NCI-H187 (cell line): ENCODE measurements at regions not wholly inside any gene's neighbourhood (a gene's known extent, or its start where the extent isn't known, plus 50 kb on each side); places are given as distances from the start of the nearest gene placed in this dataset.

Experiments used
- DNase-seq, 2 experiments: peaks; one replicate each; lab custom pipeline; 2025; lab: John Stamatoyannopoulos, UW

- no peak for DNase-seq
These were observed 95.4 kb upstream of the KLHL25 start for GRCh38 chr15:85889956-85890619.

GRCh38 chr15:85890620-85890980, 95.9 kb upstream of the KLHL25 start:
- no peak for DNase-seq

- DNase-seq, result no peak
These were observed 96.7 kb upstream of the KLHL25 start for GRCh38 chr15:85891470-85891869.

DNA sequence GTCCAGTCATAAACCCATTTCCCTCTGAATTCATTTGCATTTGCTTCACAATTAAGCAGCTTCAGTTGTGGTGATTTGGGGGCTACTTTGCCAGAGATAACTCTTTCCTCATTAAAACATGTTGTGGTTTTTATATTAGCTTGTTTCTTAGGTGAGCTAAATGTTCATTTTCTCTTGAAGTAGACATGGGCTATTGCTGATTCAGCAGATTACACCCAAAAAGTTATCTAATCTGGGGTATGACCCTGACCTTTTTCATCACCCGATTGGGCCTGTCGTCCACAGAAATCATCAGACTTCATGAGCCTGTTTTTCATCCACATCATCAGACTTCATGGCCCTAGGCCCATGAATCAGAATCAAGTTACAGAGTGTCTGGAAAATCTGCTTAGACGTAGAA, 97.5 kb upstream of the KLHL25 start:
- DNase-seq, result no peak

DNA sequence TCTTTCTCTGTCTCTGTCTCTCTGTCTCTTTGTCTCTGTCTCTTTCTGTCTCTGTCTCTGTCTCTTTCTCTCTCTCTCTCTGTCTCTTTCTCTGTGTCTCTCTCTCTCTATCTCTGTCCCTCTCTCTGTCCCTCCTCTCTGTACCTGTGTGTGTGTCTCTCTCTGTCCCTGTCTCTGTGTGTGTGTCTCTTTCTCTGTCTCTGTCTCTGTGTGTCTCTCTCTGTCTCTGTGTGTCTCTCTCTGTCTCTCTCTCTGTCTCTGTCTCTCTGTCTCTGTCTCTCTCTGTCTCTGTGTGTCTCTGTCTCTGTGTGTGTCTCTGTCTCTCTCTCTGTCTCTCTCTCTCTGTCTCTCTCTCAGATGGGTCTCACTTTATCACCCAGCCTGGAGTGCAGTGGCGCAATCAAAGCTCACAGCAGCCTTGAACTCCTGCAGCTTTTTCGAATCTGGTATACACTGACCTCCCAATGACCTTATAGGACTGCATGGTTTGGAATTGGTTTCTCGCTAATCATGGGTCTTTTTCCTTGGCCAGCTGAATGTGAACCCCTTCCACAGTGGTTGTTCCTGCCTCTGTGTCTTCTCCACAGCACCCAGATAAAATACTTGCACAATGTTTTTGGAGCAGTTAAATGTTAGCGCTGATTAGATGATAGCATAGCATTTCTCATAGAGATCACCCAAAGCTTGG, 102.6 kb upstream of the KLHL25 start:
- DNase-seq, result no peak

GRCh38 chr15:85897895-85898717, 103.4 kb upstream of the KLHL25 start:
- no peak for DNase-seq

DNA sequence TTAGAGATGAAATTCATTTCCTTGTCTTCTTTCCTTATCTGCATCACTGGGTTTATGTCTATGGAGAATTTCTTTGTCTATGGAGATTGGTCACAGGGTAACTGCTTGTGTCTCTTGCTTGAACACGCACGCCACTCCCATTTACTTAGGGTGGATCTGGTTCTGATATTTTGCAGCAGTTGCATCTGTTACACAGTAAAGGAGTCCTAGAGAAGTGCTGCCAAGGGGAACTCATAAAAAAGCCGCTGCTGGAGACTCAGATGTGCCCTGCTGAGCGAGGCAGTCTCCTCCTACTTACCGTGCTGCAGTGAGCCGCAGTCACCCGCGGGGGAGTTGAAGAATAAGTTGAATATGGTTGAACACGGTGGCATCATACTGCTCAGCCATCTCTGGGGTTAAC, 105.2 kb upstream of the KLHL25 start:
- DNase-seq, result no peak

DNA sequence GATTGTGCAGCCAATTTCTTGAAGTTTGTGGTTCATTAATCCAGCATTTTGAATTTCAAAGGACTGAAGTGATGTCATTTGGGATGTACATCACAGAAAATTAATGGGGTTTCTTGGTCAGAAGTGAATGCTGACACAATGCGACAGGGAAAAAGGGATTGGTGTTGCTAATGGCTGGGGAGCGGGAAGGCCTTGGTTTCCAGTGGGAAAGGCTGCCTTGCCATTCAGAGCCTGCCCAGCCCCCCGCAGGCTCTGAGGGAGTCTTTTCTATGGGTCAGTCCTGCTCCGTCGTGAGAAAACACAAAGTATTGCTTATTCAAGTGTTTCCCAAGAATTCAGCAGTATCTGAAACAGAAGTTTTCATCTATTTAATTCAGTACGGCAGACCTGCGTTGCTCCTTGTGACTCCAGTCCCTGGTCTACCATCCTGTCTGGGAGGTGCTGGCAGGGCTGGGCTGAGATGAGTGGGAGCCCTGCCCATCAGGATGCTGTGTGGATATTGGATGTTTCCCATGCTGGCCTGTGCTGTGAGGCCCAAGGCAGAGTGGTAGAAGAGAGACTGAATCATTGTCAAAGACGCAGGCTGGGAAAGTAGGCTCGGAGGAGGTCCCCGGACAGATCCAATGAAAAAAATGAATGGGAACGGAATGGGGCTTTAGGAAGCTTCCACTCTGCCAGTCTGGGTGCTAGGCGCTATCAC, 111.2 kb upstream of the KLHL25 start:
- no peak for DNase-seq

- no peak for DNase-seq
These were observed 111.9 kb upstream of the KLHL25 start for GRCh38 chr15:85906640-85907039.

- DNase-seq, result no peak
These were observed 116.1 kb upstream of the KLHL25 start for GRCh38 chr15:85910834-85911233.

GRCh38 chr15:85913461-85913860, 118.7 kb upstream of the KLHL25 start:
- no peak for DNase-seq

- DNase-seq, result no peak
These were observed 126.2 kb upstream of the KLHL25 start for GRCh38 chr15:85920956-85921355.

GRCh38 chr15:85924088-85924487, 129.4 kb upstream of the KLHL25 start:
- DNase-seq, result no peak

GRCh38 chr15:85925649-85926237, 131.0 kb upstream of the KLHL25 start:
- DNase-seq, result no peak

- DNase-seq, result no peak
These were observed 132.1 kb upstream of the KLHL25 start for GRCh38 chr15:85926834-85927233.

DNA sequence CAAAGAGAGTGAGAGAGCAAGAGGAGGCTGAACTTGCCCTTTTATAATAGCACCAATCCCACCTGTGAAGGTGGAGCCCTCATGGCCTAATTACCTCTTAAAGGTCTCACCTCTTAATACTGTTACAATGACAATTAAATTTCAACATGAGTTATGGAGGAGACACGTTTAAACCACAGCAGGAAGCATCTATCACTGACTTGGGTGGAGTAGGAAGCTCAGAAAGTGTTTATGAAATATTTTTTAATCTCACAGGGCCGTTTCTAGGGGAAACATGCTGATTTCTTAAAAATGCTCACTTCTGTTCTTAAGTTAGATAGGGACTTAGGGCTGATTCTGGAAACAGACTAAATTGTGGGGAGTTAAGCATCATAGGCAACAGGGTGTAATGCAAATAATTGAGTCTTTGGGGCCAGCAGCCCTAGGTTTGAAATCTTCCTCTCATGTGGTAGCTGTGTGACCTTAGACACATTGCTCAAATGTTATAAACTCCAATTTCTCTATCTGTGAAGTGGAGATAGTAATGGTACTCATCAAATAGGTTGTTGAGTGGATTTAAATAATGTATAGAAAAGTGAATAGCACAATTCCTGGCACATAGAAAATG, 133.3 kb upstream of the KLHL25 start:
- no peak for DNase-seq

DNA sequence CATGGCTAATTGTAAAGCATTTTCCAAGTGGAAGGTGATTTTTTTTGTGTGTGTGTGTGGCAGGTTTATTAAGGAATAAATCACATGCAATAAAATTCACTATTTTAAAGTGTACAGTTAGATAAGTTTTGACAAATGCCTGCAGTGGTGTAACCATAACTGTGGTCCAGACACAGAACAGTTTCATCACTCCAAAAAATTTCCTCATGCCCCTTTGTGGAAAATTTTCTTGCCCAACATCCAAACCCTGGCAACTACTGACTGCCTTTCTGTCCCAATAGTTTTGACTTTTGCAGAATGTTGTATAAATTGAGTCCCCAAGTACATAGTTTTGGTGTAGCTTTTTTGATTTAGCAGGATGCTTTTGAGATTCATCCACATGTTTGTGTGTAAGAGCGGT, 135.1 kb upstream of the KLHL25 start:
- DNase-seq, result no peak

- no peak for DNase-seq
These were observed 137.7 kb upstream of the KLHL25 start for GRCh38 chr15:85932391-85932790.

DNA sequence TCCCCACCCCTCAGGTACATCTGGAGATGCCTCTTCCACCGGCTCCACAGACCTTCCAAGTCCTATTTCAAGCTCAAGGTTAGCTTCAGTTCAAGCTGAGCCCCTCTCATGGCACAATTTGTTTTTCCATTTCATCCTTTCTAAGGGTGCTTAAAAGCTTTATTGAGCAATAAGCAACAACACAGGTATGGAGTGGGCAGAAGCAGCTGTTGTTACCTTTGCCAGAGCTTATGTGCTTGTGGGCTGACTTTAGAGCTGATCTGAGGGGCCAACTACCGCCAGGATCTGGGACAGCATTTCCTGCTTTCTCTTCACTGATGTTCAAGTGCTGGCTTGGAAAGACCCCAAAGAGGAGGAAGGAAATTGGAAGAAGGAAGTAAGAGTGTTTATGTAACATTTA, 140.0 kb upstream of the KLHL25 start:
- peak in 1 of 2 experiments; percentile 5 for DNase-seq

- no peak for DNase-seq
These were observed 140.5 kb upstream of the KLHL25 start for GRCh38 chr15:85935182-85935581.

DNA sequence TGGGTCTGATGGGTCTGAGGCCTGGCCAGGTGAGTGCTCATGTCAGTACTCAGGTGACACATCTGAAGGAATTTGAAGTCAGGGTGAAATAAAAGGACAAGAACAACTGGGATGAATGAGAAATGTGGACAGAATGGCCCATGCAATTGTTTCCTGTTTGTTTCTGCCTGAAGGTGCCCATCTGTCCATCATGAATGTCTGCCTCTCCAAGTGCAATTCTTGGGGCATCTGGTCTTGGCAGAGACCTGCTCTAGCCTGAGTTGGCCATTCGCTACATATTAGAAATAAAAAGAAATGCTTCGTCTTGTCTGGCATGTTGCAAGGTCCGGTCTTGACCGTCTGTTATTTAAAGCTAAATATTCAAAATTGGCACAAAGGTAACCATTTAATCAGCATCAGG, 142.0 kb upstream of the AGBL1 start:
- no peak for DNase-seq
